ENCODE measurements at regions not wholly inside any gene's neighbourhood (a gene's known extent, or its start where the extent isn't known, plus 50 kb on each side); places are given as distances from the start of the nearest gene placed in this dataset.

DNA sequence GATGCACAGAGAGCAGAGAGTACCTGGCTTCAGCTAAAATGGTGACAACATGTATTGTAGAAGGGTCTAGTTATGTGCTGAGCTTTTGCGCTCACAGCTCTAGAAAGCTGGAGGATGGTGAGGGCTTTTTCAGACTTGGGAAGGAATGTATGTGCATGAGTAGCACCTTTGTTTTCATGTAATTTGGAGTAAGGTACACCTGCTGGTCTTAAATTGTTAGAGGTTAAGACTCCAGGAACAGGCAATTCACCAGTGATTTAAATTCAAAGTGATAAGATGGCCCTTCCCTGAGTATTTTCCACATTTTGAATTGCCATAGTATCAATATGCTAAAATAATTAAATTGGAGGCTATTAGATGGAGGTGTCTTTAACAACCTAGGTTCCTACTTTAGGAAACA, 436.4 kb upstream of the GOLIM4 start:
- Histone ChIP-seq H3K36me3 (ENCODE audit: insufficient read depth, low read length) (no peaks in the 10 kb centered on the region), H3K4me3 (no peak overlapping the region), H3K27ac (no peak overlapping the region), H3K9me3 (ENCODE audit: low read depth, low read length) (no peaks in the 10 kb centered on the region), H3K9ac (ENCODE audit: insufficient read length) (no peak overlapping the region)
- no peak for TF ChIP-seq POLR2AphosphoS5 (IDR thresholded peaks at IDR 0.05; ENCODE audit: borderline replicate concordance, low read depth, low read length)
- TF ChIP-seq FOXP2 (optimal IDR thresholded peaks at IDR 0.05; ENCODE audit: control extremely low read depth, extremely low read length, insufficient read depth) = no peak
- TF ChIP-seq EZH2 (IDR thresholded peaks at IDR 0.05) = no peak
- DNase-seq (ENCODE audit: low read depth, low spot score) = no peak

DNA sequence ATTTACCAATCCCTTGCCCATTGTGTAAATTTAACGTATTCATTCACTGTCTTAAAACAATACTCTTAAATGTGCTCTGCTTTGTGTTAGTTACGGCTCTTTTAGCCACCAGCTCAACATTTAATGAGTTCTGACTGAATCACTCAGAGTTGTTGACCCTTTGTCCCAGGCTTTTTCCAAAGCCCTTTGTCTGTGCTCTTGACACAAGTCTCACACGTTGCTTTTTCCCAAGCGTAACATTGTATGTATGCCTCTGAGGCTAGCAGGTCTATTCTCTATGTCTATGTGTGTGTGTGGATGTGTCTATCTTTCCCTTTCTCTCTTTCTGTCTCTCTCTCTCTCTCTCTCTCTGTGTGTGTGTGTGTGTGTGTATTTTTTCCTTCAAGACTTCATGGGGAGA, 435.4 kb upstream of the GOLIM4 start:
- no peak overlapping the region for H3K9ac ChIP-seq (ENCODE audit: insufficient read length)
- no peak overlapping the region for H3K27ac ChIP-seq

DNA sequence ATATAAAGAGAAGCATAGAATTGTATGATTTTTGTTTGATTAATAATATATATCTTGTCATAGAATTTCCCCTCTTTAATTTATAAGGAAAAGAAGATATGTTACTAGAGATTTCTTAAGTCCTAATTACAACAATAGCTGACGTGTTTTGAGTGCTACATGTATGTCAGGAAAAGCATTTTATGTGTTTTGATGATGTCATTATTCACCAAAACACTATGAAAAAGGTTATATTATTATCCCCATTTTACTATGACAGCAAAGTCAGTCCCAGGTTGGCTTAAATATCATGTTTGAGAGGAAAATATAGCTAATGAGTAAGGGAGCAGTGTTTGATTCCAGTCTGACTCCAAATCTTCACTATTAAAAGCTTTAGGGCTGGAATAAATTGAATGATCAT, 428.4 kb upstream of the GOLIM4 start:
- TF ChIP-seq FOXP2 (optimal IDR thresholded peaks at IDR 0.05; ENCODE audit: control extremely low read depth, extremely low read length, insufficient read depth) = no peak
- TF ChIP-seq EZH2 (IDR thresholded peaks at IDR 0.05) = no peak
- TF ChIP-seq POLR2AphosphoS5 (IDR thresholded peaks at IDR 0.05; ENCODE audit: borderline replicate concordance, low read depth, low read length) = no peak
- Histone ChIP-seq H3K36me3 (ENCODE audit: insufficient read depth, low read length) (no peaks in the 10 kb centered on the region), H3K9ac (ENCODE audit: insufficient read length) (no peak overlapping the region), H3K9me3 (ENCODE audit: low read depth, low read length) (no peaks in the 10 kb centered on the region), H3K4me3 (no peak overlapping the region), H3K27ac (no peak overlapping the region)
- DNase-seq (ENCODE audit: low read depth, low spot score) = no peak

More for the DNA sequence above, 435.4 kb upstream of the GOLIM4 start:
- no peaks in the 10 kb centered on the region for H3K9me3 ChIP-seq (ENCODE audit: low read depth, low read length)
- TF ChIP-seq FOXP2 (optimal IDR thresholded peaks at IDR 0.05; ENCODE audit: control extremely low read depth, extremely low read length, insufficient read depth) = no peak
- TF ChIP-seq EZH2 (IDR thresholded peaks at IDR 0.05) = no peak
- no peak for TF ChIP-seq POLR2AphosphoS5 (IDR thresholded peaks at IDR 0.05; ENCODE audit: borderline replicate concordance, low read depth, low read length)
- no peaks in the 10 kb centered on the region for H3K36me3 ChIP-seq (ENCODE audit: insufficient read depth, low read length)
- no peak for DNase-seq (ENCODE audit: low read depth, low spot score)
- no peak overlapping the region for H3K4me3 ChIP-seq

DNA sequence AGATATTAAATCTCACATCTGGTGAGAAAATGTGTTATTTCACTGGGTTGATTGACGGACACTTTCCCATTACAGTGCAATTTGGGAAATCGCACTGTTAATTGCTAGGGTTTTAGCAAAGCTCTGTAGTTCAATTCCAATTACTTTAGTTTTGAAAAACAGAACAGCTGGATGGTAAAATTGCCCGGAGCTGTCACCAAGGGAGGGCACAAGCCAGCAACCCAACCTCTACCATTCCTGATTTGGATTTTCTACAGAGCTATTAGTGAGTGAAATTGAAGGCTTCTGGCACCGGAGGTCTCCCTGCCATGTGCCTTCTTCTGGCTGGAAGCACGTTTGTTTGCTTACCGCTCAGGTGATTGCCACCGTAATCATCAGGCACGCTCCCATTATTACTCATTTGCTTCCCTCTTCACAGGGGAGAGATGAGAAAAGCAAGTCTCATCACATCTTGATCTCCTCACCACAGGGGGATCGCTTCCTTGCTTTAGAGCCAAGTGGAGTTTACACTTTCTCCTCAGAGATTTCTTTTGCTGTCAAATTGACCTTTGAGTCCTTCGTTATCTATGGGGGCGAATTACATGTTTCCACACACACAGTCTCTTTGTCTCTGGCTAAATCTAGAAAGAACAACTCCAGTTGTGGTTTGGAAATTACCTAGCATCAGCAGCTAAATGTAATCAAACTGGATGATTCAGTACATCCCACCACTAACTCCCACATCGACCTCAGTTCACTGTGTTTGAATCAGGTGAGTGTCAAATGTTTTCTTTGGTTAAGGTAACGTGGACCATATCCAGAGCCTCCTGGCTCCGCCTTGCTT, 421.7 kb upstream of the GOLIM4 start:
- H3K4me3 ChIP-seq = no peak overlapping the region
- no peaks in the 10 kb centered on the region for H3K36me3 ChIP-seq (ENCODE audit: insufficient read depth, low read length)
- TF ChIP-seq EZH2 (IDR thresholded peaks at IDR 0.05) = no peak
- TF ChIP-seq FOXP2 (optimal IDR thresholded peaks at IDR 0.05; ENCODE audit: control extremely low read depth, extremely low read length, insufficient read depth) = no peak
- no peak for TF ChIP-seq POLR2AphosphoS5 (IDR thresholded peaks at IDR 0.05; ENCODE audit: borderline replicate concordance, low read depth, low read length)
- DNase-seq (ENCODE audit: low read depth, low spot score) = no peak
- no peak overlapping the region for H3K9ac ChIP-seq (ENCODE audit: insufficient read length)
- H3K9me3 ChIP-seq (ENCODE audit: low read depth, low read length) = no peaks in the 10 kb centered on the region
- H3K27ac ChIP-seq = no peak overlapping the region

DNA sequence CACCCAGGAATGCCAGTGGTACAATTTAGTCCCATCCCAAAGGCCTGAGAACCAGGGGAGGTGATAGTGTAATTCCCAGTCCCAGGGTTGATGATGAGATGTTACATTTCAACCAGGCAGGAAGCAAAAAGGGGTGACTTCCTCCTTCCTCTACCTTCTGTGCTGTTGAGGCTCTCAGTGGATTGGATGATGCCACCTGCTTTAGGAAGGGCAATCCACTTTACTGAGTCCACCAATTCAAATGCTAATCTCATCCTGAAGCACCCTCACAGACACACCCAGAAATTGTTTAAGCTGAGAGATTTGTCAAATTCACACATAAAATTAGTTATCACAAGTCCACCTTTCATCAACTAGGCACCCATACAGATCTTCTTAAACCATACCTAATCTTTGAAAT, 418.5 kb upstream of the GOLIM4 start:
- DNase-seq (ENCODE audit: low read depth, low spot score) = no peak
- TF ChIP-seq POLR2AphosphoS5 (IDR thresholded peaks at IDR 0.05; ENCODE audit: borderline replicate concordance, low read depth, low read length) (no peak), EZH2 (IDR thresholded peaks at IDR 0.05) (no peak), FOXP2 (optimal IDR thresholded peaks at IDR 0.05; ENCODE audit: control extremely low read depth, extremely low read length, insufficient read depth) (no peak)
- Histone ChIP-seq H3K36me3 (ENCODE audit: insufficient read depth, low read length) (no peaks in the 10 kb centered on the region), H3K9ac (ENCODE audit: insufficient read length) (no peak overlapping the region), H3K9me3 (ENCODE audit: low read depth, low read length) (no peaks in the 10 kb centered on the region), H3K27ac (no peak overlapping the region), H3K4me3 (no peak overlapping the region)

DNA sequence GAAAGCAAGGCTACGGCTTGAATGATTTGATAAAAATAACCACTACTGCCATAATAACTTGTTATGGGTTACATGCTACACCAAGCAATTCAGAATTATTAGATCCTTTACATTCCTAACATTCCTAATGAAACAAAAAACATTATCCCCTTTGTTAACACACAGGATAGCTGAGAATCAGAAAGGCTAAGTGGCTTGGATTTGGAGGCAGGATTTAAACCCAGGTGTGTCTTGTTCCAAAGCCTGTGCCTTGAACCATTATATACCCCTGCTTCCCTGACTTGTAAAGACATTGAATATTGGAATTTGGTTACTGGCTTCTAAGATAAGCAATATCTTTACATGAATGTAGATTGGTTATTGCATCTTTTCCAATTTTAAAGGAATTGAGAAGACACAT, 417.1 kb upstream of the GOLIM4 start:
- H3K36me3 ChIP-seq (ENCODE audit: insufficient read depth, low read length) = no peaks in the 10 kb centered on the region
- no peak overlapping the region for H3K4me3 ChIP-seq
- DNase-seq (ENCODE audit: low read depth, low spot score) = no peak
- no peak for TF ChIP-seq FOXP2 (optimal IDR thresholded peaks at IDR 0.05; ENCODE audit: control extremely low read depth, extremely low read length, insufficient read depth)
- TF ChIP-seq POLR2AphosphoS5 (IDR thresholded peaks at IDR 0.05; ENCODE audit: borderline replicate concordance, low read depth, low read length) = no peak
- TF ChIP-seq EZH2 (IDR thresholded peaks at IDR 0.05) = no peak
- no peak overlapping the region for H3K9ac ChIP-seq (ENCODE audit: insufficient read length)
- no peaks in the 10 kb centered on the region for H3K9me3 ChIP-seq (ENCODE audit: low read depth, low read length)
- H3K27ac ChIP-seq = no peak overlapping the region

DNA sequence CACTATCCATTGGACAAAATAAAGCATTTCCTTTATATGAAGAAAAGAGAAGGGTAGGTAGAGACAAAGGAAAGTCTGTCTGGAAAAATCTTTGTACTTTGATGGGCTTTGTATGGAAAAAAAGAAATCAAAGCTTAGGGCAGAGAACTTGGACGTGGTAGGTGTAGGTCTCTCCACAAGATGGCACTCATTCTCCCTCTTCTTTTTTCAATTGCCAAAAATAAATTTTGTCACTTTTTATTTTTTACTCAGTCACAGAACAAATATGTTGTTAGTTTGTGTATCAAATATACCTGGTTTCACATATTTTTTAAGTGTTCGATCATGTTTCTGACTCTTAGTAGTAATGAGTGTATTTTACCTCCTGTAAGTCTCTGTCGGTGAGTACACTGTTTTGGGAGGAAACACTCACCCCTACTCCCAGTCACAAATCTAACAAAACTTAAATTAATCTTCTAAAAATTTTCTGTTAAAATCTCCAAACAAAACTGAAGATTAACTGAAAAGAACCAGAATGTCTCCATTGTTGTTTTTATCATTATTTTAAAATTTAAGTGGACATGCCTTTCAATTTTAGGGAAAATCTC, 415.8 kb upstream of the GOLIM4 start:
- DNase-seq (ENCODE audit: low read depth, low spot score) = no peak
- Histone ChIP-seq H3K9me3 (ENCODE audit: low read depth, low read length) (no peaks in the 10 kb centered on the region), H3K36me3 (ENCODE audit: insufficient read depth, low read length) (no peaks in the 10 kb centered on the region), H3K9ac (ENCODE audit: insufficient read length) (no peak overlapping the region), H3K27ac (no peak overlapping the region), H3K4me3 (no peak overlapping the region)
- TF ChIP-seq POLR2AphosphoS5 (IDR thresholded peaks at IDR 0.05; ENCODE audit: borderline replicate concordance, low read depth, low read length) (no peak), FOXP2 (optimal IDR thresholded peaks at IDR 0.05; ENCODE audit: control extremely low read depth, extremely low read length, insufficient read depth) (no peak), EZH2 (IDR thresholded peaks at IDR 0.05) (no peak)

DNA sequence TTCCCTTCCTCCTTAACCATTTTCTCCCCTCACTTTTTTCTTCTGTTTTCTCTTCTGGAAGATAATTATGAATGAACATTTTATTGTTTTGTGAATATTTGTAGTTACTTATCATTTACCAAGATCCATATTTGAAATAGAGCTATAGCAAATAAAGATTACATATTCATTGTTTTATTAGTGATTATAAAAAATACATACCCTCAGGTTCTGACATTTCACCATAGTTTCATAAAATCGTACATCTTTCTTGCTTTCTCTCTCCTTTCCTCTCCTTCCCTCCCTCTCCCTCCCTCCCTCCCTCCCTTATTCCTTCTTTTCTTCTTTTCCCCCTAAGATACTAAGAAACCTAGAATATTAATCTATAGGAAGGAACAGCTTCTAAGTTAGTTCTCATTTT, 410.9 kb upstream of the GOLIM4 start:
- H3K4me3 ChIP-seq = no peak overlapping the region
- H3K36me3 ChIP-seq (ENCODE audit: insufficient read depth, low read length) = no peaks in the 10 kb centered on the region
- TF ChIP-seq EZH2 (IDR thresholded peaks at IDR 0.05) (no peak), POLR2AphosphoS5 (IDR thresholded peaks at IDR 0.05; ENCODE audit: borderline replicate concordance, low read depth, low read length) (no peak), FOXP2 (optimal IDR thresholded peaks at IDR 0.05; ENCODE audit: control extremely low read depth, extremely low read length, insufficient read depth) (no peak)
- H3K9me3 ChIP-seq (ENCODE audit: low read depth, low read length) = no peaks in the 10 kb centered on the region
- H3K27ac ChIP-seq = no peak overlapping the region
- H3K9ac ChIP-seq (ENCODE audit: insufficient read length) = no peak overlapping the region
- DNase-seq (ENCODE audit: low read depth, low spot score) = no peak
